Right kidney (tissue), 1 donor: ENCODE measurements at regions not wholly inside any gene's neighbourhood (a gene's known extent, or its start where the extent isn't known, plus 50 kb on each side); places are given as distances from the start of the nearest gene placed in this dataset.
A peak's percentile ranks its signal among the peaks of the same experiment; 100 is the strongest.
"Not testable (repeated sequence)": the region's sequence is repeated elsewhere in the genome, so short reads cannot be mapped to it uniquely, and the experiment has no call there.

ENCODE experiments used
- DNase-seq: peaks from one replicate; pipeline ENCODE4 v3.0.0-alpha.2; 2016

DNA sequence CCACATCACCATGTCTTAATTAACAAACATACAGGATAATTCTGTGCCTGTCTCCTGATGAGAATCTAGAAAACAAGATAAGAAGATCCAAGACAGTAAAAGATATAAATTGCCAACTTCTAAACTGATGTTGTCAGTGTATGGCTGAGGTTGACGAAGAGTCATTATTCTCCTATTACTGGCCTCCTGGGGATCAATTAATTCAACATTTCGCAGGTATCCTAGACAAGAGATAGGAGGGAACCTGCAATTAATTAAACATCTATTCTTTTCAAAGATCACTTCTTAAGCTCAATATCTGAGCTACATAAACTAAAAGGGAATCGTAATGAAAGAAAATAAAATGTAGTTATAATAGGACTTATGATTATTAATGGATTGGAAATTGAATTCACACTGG lies 232.0 kb upstream of the GRIA1 start:
- no peak for DNase-seq

DNA sequence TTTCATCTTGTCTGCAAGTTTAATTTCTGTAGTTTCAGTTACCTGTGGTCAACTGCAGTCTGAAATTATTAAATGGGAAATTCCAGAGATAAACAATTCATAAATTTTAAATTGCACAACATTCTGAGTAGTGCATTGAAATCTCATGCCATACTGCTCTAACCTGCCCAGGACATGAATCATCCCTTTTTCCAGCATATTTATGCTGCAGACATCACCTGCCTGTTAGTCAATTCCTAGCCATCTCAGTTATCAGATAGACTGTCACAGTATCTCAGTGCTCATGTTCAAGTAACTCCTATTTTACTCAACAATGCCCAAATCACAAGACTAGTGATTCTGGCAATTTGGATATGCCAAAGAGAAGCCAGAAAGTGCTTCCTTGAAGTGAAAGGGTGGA lies 223.0 kb upstream of the GRIA1 start:
- DNase-seq: no peak

DNA sequence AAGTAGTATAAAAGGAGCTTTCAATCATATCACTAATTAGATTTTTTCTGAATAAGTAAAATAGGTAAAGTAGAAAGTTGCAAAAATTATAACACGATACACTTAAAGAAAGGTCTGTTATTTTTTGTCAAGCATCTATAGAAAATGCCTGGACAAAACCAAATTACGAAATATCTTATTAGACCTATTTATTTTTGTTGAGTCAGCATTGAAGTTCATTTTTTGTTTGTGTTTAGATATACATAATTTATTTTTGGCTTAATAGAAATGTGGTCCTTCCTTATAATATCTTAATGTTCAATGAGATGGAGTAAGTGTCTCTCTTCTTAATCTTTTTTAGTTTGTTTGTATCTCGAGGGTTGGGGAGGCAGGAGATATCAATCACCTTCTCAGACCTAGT lies 214.8 kb upstream of the GRIA1 start:
- DNase-seq: no peak

DNA sequence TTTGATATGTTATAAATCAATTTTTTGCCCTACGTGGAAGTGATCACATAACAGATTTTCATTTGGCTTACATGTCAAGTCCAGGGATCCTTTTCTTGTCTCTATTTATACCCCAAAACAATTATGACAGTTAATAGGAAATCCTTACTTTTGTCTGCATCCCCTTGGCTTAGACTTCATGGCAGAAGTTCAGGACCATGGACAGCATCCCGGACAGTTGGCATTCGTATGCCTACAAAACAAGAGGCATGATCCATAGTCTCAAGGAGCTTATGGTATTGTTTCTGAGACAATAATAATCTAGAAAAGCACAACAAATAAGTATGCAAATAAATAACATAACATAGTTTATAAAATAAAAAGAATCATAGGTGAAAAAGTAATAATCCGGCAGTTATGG lies 214.3 kb upstream of the GRIA1 start:
- peak; percentile 9 for DNase-seq

DNA sequence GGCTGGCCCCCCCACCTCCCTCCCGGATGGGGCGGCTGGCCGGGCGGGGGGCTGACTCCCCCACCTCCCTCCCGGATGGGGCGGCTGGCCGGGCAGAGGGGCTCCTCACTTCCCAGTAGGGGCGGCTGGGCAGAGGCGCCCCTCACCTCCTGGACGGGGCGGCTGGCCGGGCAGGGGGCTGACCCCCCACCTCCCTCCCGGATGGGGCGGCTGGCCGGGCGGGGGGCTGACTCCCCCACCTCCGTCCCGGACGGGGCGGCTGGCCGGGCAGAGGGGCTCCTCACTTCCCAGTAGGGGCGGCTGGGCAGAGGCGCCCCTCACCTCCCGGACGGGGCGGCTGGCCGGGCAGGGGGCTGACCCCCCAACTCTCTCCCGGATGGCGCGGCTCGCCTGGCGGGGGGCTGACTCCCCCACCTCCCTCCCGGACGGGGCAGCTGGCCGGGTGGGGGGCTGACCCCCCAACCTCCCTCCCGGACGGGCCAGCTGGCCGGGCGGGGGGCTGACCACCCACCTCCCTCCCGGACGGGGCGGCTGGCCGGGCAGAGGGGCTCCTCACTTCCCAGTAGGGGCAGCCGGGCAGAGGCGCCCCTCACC lies 194.1 kb upstream of the GRIA1 start:
- DNase-seq: not testable (repeated sequence)

DNA sequence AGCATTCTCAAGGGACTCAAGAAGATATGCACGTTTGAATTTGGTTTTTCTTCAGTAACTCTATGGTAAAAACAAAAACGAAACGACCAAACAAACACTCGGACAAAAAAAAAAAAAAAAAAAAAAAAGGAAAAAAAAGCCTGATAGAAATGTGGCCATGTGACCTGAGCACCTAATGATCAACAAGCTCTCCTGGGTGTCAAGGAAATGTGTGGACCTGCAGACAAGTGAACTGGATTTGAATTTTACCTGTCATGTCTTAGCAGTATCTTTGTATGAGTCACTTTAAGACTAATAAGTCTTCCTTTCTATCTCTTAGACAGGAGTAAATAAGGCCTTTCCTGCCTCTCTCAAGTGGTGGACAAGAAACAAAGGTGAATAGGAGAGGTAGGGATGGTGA lies 190.6 kb upstream of the GRIA1 start:
- DNase-seq: no peak

DNA sequence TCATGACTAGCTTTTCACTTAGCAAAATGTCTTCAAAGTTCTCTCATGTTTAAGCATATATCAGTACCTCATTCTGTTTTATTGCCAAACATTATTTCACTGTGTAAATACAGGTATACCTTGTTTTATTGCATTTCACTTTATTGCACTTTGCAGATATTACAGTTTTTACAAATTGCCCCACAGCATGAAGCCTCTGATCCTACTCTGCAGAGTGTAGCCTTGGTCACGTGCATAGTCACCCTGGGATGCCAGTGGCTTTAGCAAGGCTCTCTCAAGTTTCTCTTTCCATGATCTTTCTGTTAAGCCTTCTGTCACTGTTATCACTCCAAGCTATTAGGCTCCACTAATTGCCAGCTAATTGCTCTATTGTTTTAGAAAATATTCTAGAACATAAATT lies 182.2 kb upstream of the GRIA1 start:
- DNase-seq: no peak

DNA sequence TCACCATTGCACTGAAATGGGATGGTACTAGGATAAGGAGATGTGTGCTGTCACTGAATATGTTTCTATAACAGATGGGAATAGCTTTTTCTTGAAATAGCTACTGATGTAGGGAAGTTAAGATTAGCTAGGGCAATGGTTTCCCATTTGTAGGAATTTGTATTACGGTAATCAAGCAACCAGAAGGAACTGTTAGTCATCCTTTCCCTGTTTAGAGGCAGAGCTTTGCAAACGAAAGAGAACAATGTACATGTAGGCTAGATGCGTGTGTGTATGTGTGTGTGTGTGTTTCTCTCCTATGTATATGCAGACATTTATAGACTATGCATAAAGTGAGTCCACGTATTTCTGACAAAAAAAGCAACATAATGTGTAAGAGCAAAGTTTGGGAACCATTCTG lies 171.9 kb upstream of the GRIA1 start:
- no peak for DNase-seq

DNA sequence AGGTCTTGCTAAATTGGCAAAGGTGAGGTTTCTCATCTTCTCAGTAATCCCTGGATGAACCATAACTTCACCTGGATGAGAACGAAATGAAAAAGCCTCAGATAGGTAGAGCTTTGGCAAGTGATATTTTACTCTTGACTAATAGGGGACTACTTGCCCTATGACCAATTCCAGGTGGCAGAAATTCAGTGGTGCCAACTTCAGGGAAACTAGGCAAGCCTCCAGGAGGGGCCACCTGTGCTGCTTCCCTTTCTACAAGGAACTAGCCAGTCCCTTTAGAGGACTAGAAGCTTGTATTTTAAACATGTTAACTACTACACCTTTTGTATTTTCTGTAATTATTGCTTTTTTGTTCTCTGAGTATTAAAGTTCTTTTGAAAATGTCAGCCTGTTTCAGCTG lies 169.0 kb upstream of the GRIA1 start:
- no peak for DNase-seq

DNA sequence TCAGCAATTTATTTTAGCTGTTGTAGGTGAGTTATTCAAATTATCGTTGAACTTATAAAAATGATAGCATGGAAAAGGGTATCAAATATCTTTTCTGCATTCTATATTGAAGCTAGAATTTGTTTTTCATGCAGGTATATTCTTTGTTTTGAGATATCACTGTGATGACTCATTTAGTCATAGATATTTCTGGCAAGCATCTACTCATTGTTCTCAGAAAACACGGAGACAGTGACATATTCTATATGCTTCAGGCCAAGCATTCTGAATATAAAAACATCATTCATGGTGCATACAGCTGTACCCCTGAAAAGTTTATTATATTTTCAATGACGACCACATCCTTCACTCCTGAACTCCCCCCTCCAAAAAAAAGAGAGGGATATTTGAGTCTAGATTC lies 150.3 kb upstream of the GRIA1 start:
- no peak for DNase-seq

DNA sequence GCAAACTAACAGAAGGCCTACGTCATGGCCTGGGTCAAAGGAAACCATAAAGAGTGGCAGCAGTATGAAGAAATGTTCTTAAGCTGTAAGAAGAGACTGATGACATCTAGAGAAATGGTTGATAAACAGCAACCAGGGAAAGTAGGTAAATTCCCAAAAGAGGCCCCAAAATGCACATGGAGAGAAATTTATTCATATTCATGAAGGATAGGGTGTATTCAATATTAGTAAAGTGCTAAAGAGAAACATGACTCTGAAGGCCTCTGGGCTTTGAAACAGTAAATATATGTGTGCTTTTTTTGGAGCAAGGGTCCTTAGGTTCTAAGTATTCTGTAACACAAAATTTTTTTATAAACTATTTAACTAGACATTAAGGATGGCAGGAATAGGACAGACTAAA lies 149.7 kb upstream of the GRIA1 start:
- DNase-seq: no peak

DNA sequence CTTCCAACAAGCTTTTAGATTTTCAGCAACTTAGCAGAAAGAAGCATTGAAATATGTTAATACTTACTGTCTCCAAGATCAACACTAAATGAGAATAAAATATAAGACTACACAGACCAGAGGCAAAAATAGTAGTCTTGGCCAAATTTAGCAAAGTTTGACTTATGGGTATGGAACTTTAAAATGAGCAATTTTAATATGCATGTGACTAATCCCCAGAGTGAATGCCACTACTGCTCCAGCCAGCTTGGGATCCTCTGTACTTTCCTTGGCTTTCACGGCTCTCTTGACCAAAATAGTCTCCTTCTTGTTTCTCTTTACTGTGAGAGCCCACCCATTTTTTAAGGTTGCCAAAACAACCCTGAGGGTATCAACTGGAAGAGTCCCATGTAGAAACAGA lies 148.0 kb upstream of the GRIA1 start:
- no peak for DNase-seq

DNA sequence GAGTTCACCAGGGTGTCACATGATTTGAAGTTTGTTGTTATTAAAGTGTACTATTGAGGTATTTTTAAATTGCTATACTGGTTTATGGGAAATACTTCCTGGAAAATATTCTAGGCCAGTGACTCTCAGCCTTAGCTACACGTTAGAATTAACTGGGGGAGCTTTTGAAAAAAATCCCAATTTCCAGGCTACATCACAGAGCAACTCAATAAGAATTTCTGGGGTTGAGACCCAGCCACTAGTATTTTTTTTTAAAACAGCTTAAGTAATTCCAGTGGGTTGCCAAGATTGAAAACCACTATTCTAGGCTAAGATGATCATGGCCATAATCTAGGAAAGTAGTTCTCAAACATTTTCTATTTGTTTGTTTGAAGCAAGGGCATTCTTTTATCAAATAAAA lies 142.9 kb upstream of the GRIA1 start:
- DNase-seq: no peak

DNA sequence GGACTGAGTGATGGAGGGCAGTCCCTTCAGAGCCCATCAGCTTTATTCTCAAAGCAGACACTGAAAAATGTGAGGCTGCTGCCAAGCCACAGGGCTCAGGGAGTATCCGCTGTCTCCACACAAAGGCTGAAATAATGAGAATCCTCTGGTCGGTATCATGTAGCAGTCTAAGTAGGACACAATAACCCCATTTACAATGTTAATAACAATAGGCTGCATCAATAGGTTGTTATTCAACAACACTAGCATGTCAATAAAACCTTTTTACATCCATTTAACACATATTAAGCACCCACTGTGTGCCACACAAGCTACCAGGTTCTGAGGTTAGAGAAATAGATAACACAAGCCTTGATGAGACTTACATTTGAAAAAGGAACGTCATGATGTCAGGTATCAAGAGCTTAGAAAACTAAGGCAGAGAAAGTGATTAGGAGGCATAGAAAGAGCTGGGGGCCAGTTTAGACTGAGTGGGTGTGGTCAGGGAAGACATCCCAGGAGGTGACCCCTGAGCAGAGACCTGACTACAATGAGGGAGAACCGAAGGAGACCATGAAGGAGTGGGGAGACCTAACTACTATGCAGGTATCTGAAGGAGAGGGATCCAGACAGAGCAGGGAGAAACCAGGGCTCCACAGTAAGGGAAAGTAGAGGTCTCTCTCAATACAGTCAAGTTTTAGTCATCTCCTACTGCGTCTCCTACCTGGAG lies 140.1 kb upstream of the GRIA1 start:
- DNase-seq: no peak

DNA sequence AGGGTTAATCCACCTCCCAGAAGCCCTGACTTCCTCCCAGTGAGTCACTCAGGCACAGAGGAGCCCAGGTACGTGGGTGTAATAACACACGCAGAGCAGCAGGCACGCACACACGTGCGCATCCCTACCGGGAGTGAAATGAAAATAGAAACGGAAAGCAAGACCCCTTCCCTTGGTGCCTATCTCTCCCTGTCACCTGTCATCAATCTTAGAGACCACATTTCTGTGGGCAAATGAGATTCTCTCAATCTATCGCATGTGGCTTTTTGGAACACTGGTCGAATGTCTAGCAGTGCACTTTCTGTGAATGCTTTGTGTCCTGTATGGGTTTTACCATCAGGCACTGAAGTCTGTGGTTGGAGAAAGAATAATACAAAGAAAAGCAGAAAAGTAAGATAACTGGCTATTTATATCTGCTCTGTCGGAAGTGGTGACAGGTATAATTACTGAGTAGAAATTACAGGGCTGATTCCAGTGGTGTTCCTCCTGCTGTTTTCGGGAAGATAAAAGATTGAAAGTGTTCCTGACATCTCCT lies 137.7 kb upstream of the GRIA1 start:
- DNase-seq: no peak

DNA sequence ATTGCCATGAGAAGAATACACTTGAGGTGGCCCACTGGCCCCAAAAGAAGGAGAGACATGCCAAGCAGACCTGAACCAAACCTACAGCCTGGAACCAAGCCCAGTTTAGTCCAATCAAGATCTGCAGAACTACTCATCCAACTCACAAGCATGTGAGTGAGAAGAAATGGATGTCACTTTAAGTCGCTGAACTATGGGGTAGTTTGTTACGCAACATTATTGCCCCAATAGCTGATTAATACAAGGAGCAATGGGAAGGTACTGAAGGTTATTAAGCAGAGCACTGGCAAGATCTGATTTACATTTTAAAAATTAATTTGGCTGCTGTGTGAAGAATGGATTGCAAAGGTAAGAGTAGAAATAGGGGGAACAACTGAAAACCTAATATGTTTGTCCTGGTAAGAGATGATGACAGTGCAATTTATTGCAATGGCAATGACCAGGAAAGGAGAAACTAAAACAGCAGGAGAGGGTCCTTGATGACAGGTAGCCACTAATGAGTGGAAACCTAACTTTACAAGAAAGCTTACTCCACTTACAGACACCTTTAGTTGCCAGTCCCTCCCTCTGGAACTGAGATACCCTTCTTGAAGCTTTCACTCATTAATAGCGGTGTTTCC lies 132.9 kb upstream of the GRIA1 start:
- no peak for DNase-seq

DNA sequence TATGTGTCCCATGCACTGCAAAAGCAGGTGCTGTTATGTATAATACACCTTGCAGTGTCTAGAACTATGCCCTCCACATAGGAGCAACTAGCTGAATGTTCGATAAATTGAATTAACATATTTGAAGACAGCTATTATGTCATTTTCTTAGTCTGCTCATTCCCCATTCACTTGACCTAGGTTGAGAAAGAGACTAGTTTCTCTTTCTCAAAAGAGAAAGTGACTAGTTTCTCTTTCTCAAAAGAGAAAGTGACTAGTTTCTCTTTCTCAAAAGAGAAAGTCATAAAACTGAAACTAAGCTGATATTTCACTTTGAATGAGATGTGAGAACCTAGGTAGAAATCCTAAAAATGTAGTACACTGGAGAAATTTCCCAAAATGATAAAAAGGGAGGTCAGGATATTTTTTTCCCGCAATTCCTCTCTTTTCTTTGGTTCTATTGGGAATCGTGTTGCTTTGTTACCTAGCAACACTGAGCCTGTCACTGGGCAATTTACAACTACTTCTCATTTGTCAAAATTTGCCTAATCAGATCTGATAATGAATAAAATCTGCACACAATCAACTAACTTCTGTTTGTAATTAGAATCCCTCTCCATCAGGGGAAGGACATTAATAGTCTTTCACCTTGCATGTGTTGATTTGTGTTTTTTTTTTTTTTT lies 132.0 kb upstream of the GRIA1 start:
- DNase-seq: no peak

DNA sequence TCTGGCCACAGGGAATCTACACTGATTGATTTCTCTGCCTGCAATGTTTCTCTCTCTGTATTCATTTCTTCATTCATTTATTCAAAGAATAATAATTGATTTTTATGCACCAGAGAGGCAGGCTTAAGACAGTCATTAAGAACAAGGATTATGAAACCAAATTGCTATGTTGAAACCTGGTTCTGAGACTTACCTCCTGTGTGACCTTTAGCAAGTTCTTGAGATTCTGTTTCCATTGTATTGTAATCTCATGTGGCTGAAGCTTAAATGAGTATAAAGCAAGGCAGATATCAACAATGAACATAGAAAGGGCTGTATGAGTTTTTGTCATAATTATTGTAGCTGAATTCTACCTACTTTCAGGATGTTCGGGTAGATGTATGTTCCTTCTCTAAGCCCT lies 129.6 kb upstream of the GRIA1 start:
- no peak for DNase-seq

DNA sequence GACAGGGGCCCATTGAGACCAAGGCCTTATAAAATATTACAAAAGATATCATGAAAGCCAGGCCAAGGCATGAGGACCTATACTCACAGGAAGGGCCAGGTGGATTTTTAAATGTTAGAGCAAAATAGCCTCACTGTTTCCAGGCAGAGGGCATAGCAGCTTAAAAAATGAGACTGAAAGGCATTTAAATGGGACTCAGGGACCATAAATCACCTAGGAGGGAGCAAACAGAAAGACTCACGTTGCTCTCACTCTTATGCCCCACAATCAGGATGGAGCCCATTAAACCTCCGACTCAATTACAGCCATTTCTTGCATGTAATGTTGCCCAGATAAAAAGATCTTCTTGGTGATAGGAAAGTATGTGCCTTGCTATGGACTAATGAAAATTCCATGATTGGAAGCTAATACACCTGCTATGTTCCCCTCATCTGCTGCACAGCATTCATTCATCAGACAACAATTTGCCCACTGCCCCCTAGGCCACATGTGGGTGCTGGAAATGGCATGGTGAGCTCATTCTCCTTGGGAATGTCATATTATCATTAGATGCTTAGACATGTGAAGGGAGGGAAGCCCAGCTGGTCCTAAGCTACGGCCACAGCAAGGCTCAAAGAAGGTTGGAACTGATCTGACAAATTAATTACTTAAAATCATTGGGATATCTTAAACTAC lies 128.6 kb upstream of the GRIA1 start:
- DNase-seq: no peak

DNA sequence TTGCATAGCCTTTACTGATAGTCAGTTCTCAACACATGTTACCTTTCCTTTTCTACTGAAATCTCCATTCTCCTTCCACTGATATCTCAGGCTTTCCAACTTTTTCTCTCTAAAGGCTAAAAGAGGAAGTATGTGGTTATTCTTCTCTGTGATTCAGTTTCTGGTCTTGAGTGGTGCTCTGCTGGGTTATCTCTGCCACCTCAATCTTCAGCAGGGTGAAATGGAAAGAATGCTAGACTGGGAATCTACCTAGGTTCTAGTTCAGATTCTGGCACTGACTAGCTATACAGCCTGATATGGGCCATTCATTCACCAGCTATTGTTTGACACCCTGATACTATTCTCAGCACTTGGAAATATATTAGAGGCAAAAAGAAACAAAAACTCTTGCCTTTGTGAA lies 124.9 kb upstream of the GRIA1 start:
- DNase-seq: no peak

DNA sequence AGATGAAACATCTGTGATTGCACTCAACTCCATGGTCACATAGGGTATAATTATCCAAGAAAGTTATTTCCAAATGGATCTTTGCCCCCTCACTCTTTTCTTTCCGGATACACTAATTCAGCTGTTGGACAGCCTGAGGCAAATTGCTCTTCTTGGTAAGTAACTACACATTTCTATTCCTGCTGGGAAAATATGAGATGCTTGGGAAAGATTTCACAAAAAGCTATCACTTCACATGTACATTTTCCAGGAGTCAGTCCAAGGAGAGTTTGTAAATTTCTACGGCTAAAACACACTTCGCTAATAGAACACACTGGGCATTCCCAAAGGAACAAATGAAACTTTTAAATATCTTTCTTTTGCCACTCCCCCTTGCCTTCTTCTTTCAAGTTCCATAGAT lies 123.0 kb upstream of the GRIA1 start:
- no peak for DNase-seq

DNA sequence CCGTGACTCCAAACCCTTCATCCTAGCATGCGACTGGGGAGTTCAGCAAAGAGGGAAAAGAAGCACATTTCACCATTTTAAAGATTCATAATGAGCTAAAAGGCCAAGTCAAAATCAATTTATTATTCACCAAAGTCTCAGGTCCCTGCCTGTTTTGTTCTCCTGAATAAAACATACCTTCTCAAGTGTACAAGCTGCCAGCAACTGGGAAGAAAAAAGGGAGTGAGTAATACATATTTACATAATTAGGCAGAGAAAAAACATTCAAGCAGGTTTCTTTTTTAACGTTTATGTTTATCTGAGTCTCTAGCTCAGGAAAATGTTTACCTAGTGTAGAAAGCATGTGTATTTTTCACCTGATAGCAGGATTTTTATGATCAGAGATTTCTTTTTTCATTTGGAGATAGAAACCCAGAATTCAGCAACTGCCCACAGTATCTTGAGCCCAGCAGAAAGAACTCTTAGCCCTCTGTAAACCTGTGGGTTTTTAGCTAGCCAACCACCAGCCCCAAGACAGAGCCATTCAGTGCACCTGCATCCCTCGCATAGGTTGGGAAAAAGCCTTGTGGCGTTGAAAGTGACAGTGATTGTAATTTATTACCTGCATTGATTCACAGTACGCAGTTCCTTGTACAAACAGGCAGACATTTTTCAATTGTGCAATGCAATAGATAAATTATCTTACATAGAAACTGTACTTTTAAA lies 117.9 kb upstream of the GRIA1 start:
- no peak for DNase-seq
